GM23338 (cell line): ENCODE measurements at regions not wholly inside any gene's neighbourhood (a gene's known extent, or its start where the extent isn't known, plus 50 kb on each side); places are given as distances from the start of the nearest gene placed in this dataset.

Experiments used
- CREB1 ChIP-seq: fragments of 250-450 bp; sonication (Bioruptor Pico); IDR thresholded peaks from 2 replicates; pipeline ENCODE4 v1.5.0; 2020; ENCODE audit warnings: low read depth, mild to moderate bottlenecking, moderate library complexity
- EZH2 ChIP-seq: fragments of 200-600 bp; sonication (generic); IDR thresholded peaks from one replicate; pipeline ENCODE4 v1.8.0; 2017; ENCODE audit warnings: antibody characterized with exemption, mild to moderate bottlenecking, low read depth; ENCODE audit not compliant: unreplicated experiment
- EZH2phosphoT487 ChIP-seq: fragments of 200-600 bp; sonication (generic); IDR thresholded peaks from one replicate; pipeline ENCODE4 v1.8.1; 2018; ENCODE audit warnings: antibody characterized with exemption; ENCODE audit not compliant: unreplicated experiment
- NANOG ChIP-seq: IDR thresholded peaks from 2 replicates; pipeline ENCODE4 v1.6.1; 2016; ENCODE audit warnings: antibody characterized with exemption, borderline replicate concordance
- POLR2AphosphoS5 ChIP-seq: IDR thresholded peaks from 2 replicates; pipeline ENCODE4 v1.6.1; 2016; ENCODE audit warnings: antibody characterized with exemption, low read depth
- TF ChIP-seq, protein P1 (sequence below), 2 experiments: fragments of 200-600 bp in 1 of 2; sonication (generic) in 1 of 2; conservative IDR thresholded peaks; 2 replicates each; pipeline versions ENCODE4 v1.5.1 to v1.6.1; 2016 to 2017; ENCODE audit warnings: antibody characterized with exemption in 2 of 2, low read depth in 2 of 2, mild to moderate bottlenecking in 2 of 2, moderate library complexity in 1 of 2
- TF ChIP-seq, protein P2 (sequence below): IDR thresholded peaks from one replicate; pipeline ENCODE4 v1.6.1; 2018; ENCODE audit warnings: antibody characterized with exemption; ENCODE audit not compliant: unreplicated experiment

DNA sequence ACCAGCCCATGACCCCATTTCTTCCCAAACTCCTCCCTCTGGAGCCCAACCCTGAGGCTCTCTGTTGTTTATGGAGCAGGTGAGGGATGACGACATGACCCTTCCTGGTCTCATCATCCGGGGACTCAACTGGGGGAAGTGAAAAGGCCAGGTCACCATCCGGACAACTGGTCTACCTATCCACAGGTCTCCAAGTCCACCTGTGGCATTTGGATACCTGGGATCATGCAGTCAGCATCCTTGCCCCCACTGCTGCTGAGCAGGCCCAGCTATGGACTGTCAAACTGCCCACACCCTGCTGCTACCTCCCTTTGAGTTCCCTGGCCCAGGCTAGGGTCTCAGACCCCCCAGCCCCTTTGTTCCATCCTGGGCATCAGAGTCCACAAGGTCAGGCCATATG lies 60.0 kb upstream of the LAPTM5 start:
- TF ChIP-seq, protein P1, sequence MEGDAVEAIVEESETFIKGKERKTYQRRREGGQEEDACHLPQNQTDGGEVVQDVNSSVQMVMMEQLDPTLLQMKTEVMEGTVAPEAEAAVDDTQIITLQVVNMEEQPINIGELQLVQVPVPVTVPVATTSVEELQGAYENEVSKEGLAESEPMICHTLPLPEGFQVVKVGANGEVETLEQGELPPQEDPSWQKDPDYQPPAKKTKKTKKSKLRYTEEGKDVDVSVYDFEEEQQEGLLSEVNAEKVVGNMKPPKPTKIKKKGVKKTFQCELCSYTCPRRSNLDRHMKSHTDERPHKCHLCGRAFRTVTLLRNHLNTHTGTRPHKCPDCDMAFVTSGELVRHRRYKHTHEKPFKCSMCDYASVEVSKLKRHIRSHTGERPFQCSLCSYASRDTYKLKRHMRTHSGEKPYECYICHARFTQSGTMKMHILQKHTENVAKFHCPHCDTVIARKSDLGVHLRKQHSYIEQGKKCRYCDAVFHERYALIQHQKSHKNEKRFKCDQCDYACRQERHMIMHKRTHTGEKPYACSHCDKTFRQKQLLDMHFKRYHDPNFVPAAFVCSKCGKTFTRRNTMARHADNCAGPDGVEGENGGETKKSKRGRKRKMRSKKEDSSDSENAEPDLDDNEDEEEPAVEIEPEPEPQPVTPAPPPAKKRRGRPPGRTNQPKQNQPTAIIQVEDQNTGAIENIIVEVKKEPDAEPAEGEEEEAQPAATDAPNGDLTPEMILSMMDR (conservative IDR thresholded peaks at IDR 0.05; ENCODE audit: low read depth in 2 of 2): no peak
- TF ChIP-seq NANOG: no peak
- TF ChIP-seq EZH2: no peak
- no peak for TF ChIP-seq CREB1 (CRISPR knock-in tag)
- TF ChIP-seq POLR2AphosphoS5: no peak
- TF ChIP-seq, protein P2, sequence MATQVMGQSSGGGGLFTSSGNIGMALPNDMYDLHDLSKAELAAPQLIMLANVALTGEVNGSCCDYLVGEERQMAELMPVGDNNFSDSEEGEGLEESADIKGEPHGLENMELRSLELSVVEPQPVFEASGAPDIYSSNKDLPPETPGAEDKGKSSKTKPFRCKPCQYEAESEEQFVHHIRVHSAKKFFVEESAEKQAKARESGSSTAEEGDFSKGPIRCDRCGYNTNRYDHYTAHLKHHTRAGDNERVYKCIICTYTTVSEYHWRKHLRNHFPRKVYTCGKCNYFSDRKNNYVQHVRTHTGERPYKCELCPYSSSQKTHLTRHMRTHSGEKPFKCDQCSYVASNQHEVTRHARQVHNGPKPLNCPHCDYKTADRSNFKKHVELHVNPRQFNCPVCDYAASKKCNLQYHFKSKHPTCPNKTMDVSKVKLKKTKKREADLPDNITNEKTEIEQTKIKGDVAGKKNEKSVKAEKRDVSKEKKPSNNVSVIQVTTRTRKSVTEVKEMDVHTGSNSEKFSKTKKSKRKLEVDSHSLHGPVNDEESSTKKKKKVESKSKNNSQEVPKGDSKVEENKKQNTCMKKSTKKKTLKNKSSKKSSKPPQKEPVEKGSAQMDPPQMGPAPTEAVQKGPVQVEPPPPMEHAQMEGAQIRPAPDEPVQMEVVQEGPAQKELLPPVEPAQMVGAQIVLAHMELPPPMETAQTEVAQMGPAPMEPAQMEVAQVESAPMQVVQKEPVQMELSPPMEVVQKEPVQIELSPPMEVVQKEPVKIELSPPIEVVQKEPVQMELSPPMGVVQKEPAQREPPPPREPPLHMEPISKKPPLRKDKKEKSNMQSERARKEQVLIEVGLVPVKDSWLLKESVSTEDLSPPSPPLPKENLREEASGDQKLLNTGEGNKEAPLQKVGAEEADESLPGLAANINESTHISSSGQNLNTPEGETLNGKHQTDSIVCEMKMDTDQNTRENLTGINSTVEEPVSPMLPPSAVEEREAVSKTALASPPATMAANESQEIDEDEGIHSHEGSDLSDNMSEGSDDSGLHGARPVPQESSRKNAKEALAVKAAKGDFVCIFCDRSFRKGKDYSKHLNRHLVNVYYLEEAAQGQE: no peak
- TF ChIP-seq EZH2phosphoT487: no peak
